Activated CD8-positive, alpha-beta memory T cell treated with anti-CD3 and anti-CD28 coated beads for 24 hours (primary cell): ENCODE measurements at regions not wholly inside any gene's neighbourhood (a gene's known extent, or its start where the extent isn't known, plus 50 kb on each side); places are given as distances from the start of the nearest gene placed in this dataset.

ENCODE experiments used
- DNase-seq: peaks from one replicate; pipeline ENCODE4 v3.0.0-alpha.2; 2020

DNA sequence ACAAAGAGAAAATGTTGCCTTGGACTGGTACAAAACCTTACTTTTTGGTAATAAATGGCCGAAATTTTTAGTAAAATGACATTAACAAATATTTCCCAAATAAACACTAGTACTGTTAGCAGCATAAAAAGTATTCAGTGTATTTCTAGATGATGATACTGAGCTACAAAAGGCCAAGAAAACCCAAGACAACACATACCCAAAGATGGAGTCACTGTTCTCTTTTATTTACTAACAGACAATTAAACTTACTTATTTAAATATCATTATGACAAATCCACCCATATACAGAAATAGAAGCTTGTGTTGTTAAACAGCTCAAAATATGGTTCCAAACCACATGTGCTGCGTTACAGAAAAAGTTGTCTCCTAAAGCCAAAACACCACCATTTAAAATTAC is 239.9 kb downstream of the ZEB2 start:
- DNase-seq = no peak

DNA sequence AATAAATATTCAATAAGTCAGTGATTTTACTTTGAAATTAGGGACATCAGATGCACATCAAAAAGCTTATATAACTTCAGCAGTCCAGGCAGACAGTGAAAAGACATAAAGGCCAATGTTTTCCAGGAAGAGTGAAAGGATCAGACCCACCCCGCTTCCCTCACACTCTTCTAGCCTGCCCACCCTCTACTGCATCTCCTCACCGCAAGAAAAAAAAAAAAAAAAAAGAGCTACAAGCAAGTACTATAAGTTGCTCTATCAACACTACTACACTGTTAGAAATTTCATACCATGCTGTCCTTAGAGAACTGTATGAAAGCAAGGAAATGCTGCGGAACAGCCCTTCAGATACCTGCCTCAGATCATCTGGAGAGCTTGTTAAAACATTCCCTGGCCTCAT is 240.8 kb downstream of the ZEB2 start:
- no peak for DNase-seq

DNA sequence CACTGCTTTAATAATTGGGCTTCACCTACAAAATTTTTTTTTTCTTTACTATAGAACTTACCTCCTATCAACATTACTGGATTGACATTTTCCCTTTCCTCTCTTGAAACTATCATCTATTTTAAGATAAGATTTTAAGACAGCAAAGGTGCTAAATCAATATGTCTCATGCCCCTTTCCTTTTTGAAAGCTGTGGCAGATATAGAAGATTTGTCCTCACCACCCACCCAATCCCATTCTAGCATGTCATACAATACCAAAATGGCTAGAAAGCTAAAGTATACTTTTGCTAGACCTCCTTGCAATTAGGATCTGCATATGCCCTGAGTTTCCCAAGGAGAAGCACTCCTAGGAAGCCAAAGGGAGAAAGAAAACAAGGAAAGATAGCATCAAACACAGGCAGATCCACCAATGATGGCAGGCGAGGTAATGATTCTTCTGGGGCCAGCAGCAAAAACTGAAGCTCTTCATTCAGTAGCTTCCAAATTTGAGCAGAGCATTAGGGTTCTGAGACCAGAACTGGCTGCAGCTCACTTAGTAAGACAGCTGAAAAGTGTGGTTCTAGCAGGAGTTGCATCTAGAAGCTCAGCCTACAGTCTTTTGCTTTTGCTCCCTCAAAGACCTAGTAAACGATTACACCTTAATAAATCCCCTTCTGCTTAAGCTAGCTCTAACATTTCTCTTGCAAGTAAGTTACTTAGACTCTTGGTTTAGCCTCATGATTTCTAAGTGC is 242.1 kb downstream of the ZEB2 start:
- no peak for DNase-seq

GRCh38 chr2:144275340-144275739 is 244.6 kb downstream of the ZEB2 start:
- no peak for DNase-seq

DNA sequence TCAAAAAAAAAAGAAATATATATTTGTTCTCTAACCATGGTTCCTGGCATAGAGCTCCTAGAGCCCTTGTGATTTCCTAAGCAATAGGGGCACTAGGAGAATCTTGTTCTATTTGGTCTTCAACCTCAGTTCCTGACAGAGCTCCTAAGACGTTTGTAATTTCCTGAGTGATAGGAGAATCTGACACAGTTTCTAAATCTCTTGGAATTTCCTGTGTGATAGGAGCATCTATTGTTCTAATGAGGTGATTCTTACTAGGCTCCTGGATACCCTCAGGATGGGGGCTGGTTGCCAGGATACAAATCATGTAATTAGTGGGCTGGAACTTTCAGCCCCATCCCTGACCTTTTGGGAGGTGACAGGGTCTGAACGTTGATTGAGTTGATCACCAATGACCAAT is 245.8 kb downstream of the ZEB2 start:
- no peak for DNase-seq

GRCh38 chr2:144270951-144271350 is 249.0 kb downstream of the ZEB2 start:
- no peak for DNase-seq

- no peak for DNase-seq
These were observed 251.8 kb downstream of the ZEB2 start for GRCh38 chr2:144268036-144268678.

DNA sequence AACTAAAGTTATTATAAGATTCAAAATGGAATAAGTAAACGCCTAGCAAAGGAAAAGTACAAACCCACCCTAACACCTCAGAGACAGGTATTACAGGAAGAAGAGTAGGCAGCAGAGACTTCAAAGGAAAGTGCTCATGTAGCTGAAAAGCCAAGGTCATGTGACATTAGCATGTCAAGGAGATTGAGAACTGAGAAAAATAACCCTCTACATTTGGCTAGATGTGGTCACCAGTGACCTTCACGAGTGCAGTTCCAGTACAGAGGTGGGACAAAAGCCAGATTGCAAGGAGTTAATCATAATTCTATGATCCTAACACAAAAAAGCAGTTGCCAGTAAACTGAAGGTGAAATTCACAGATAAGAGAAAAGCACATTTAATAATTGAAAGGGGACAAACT is 252.7 kb downstream of the ZEB2 start:
- no peak for DNase-seq

DNA sequence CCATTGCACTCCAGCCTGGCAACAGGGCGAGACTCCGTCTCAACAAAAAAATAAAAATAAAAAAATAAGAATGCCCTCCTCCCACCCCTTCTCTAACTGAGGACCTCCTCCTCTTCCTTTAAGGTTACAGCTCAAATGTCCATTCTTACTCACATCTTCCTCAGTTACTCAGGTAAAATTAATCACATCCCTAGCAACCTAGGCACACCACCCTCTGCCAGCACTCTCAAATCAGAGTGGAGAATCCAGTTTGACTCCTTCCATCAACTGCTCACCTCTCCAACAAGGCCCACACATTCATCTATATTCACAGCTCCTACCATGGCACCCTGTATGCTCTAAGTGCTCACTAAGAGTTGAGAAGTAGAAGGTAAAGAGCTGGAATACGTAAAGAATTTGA is 254.3 kb downstream of the ZEB2 start:
- no peak for DNase-seq

GRCh38 chr2:144261966-144262365 is 258.0 kb downstream of the ZEB2 start:
- DNase-seq = no peak

DNA sequence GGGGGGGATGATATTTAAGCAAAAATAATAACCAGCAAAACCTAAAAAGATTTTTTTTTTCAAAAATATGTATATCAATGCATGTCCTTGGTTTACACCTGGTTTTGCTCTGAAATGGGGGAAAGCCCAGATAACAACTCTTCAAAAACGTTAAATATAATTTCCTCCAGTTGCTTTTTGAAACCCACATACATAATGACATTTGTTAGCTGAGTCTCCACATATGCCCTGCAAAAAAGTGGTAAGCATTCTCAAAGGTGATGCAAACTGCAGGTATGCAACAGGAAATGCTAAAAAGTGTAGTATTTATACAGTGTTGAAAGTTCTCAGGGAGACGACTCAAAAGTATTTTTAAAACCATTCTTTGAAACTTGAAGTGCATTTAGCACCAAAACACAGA is 258.6 kb downstream of the ZEB2 start:
- DNase-seq = no peak

DNA sequence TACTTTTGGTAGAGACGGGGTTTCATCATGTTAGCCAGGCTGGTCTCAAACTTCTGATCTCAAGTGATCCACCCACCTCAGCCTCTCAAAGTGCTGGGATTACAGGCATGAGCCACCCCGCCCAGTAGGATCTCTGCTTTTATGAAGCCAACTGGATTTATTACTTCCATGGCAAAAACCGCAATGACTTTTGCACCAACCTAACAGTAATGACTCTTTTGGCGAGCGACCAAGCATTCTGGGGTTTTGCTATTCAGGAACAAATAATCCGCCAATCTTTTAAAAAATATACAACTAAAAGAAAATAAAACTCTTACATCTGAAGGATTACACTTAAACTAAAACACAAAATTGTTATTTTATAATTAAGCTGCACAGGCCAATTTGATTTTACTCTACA is 260.6 kb downstream of the ZEB2 start:
- DNase-seq = no peak

- no peak for DNase-seq
These were observed 261.8 kb downstream of the ZEB2 start for GRCh38 chr2:144258154-144258553.

- no peak for DNase-seq
These were observed 262.8 kb downstream of the ZEB2 start for GRCh38 chr2:144256996-144257707.

- DNase-seq = no peak
These were observed 265.3 kb downstream of the ZEB2 start for GRCh38 chr2:144254342-144255235.

DNA sequence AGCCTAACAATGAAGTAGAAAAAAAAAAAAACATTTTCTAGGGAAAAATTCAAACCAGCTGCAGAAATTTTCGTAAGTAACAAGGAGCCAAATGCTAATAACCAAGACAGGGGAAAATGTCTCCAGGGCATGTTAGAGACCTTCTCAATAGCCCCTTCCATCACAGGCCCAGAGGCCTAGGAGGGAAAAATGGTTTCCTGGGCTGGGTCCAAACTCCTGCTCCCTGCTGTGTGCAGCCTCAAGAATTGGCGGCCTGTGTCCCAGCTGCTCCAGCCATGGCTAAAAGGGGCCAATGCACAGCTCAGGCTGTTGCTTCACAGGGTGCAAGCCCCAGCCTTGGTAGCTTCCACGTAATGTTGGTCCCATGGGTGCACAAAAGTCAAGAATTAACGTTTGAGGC is 266.2 kb downstream of the ZEB2 start:
- no peak for DNase-seq

DNA sequence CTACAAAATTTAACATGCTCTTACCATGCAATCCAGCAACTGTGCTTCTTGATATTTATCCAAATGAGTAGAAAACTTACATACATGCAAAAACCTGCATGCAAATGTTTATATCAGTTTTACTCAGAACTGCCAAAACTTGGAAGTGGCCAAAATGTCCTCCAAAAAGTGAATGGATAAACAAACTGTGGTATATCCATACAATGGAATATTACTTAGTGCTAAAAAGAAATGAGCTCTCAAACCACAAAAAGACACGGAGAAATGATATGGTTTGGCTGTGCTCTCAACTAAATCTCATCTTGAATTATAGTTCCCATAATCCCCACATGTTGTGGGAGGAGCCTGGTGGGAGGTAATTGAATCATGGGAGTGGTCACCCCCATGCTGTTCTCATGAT is 267.2 kb downstream of the ZEB2 start:
- no peak for DNase-seq

DNA sequence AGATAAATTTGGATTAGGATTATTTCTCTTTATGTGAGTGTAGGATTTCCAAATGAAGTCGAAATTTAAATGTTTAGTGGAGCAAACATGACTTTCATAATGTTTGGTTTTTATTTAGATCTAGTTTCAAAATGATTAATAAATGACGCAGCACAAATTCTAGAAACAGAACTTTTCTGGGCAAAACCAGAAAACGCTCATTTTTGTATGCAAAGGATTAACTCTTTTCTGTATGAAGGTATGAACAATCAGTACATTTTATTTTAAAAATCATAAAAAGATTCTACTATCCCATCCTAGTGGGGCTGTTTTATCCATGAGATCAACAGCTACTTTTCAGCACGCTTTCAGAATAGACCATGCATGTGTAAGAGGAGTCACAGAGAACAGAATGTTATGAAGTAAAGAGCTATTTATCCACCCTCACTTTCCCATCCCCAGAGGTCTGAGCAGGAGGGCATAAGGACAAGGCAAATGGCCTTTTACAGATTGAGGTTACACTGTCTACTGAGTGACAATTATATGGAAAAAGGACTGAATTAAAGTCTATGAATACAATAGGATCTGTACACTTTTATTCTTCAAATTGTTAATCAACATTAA is 270.8 kb downstream of the ZEB2 start:
- DNase-seq = no peak

DNA sequence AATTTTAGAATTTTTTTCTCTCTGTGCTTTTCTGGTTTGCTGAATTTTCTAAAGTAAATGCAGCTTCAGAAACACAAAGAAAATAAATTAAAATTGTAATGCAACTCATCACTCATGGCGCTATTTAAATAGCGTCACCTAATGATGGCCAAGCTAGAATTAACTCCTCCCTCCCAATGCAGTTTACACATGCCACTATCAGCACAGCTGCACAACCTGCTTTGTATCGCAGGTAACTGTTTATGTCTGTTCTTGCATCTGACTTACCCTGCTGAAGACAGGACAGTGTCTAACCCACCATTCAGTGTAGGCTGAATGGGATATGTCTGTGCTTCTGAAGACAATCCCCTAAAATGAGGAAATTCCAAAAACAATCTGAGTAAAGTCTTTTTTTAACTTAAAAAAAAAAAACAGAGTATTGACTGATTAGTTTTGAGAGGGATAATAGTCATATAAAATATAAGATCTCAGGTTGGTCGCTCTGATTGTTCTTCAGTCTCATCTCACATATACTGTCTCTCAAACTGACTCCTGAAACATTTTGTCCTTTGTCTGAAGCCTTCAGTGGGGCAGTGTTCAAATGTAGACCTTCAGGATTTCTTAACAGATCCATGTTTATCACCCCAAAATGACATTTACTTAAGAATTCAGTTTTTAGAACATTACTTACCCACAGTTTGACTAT is 271.4 kb downstream of the ZEB2 start:
- DNase-seq = no peak

- no peak for DNase-seq
These were observed 275.0 kb downstream of the ZEB2 start for GRCh38 chr2:144244938-144245337.

GRCh38 chr2:144242311-144242710 is 277.6 kb downstream of the ZEB2 start:
- no peak for DNase-seq

DNA sequence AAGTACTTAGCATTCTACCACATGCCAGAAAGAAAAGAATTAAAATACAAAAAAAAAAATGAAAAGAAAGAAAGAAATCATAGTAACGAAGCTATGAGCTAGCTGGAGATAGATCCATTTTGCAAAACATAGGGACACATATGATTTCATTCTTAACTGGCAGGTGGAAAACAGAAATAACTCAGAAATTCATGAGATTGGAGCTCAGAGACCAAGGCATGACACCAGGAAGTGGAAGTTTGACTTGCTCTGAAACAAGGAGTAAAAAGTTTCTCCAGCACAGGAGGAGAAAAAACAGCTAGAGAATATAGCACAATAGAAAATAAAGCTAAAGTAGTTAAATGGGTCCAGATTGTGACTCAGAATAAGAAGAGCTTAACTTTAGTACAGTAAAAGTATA is 278.1 kb downstream of the ZEB2 start:
- DNase-seq = no peak
